Nucleus accumbens (tissue), 56 donors: ENCODE measurements at regions not wholly inside any gene's neighbourhood (a gene's known extent, or its start where the extent isn't known, plus 50 kb on each side); places are given as distances from the start of the nearest gene placed in this dataset.

Experiments used
- DNase-seq, 56 donors: peaks; one replicate each; lab custom pipeline; 2025; lab: John Stamatoyannopoulos, UW

DNA sequence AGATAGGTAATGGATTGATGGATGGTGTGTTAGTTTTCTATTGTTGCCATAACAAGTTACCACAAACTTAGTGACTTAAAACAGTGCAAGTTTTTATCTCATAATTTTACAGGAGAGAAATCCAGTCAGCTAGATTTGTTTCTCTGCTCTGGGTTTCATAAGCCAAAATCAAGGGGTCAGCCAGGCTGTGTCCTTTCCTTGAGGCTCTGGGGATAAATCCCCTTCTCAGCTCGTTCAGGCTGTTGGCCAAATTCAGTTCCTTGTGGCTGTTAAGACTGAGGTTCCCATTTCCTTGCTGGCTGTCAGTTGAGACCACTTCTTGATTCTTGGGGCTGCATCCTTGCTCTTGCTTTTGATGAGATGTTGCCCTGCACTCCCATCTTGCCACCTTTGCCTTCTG is 204.9 kb upstream of the CDH13 start:
- DNase-seq: no peak

DNA sequence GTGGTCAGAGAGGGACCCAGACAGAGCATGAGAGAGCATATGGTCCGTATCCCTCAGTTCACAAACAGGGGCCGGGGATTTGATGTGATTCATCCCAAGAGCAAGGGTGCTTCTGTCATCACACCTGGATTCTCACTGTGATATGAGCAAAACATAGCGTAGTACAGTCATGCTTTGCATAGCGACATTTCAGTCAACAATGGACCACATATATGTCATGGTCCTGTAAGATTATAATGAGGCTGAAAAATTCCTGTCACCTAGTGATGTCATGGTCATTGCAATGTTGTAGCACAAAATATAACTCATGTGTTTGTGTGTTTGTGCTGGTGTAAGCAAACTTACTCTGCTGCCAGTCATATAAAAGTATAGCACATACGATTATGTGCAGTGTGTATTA is 207.4 kb upstream of the CDH13 start:
- DNase-seq: no peak

DNA sequence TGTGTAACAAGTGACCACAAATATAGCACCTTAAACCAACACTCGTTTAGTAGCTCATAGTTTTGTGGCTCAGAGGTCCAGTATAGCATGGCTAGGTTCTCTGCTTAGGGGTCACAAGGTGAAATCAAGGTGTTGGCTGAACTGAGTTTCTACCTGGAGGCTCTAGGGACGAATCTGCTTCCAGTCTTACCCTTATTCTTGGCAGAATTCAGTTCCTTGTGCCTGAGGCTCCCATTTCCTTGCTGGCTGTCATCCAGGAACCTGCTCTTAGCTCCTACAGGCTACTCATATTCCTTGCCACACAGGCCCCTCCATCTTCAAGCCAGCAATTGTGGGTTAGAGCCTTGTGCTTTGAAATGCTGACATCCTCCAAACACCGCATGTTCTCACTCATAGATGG is 212.3 kb upstream of the CDH13 start:
- no peak for DNase-seq

DNA sequence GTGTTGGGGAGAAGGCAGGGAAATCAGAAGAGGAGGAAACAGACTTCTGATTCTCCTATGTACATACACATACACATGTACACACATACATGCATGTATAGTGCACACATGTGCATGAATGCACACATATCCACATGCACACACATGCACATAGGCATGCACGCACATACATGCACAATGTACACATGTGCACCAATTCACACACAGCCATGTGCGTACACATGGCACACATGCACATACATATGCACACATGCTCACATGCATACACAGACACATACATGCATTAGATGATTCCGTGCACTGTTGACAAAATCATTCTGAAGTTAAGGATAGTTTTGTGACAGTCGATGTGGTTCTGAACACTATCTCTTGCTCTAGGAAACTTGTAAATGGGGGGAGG is 214.0 kb upstream of the CDH13 start:
- DNase-seq: no peak

DNA sequence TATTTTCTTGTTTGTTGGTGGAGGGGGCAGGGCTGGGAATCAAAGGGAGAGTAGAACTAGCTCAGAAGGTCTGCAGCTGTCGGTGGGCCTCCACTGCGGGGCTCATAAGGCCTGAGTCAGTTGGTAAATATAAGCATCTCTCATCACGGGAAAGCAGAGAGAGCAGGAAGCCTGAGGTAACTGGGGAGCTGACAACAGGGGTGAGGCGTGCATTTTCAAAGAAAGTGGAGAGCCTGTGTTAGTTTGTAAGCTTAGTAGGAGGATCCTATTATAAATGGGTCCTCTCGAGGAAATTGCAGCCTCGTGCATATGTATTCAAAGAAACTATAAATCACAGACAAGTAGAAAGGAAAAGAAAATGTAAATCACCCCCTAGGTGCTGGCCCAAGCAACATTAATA is 221.0 kb upstream of the CDH13 start:
- no peak for DNase-seq

DNA sequence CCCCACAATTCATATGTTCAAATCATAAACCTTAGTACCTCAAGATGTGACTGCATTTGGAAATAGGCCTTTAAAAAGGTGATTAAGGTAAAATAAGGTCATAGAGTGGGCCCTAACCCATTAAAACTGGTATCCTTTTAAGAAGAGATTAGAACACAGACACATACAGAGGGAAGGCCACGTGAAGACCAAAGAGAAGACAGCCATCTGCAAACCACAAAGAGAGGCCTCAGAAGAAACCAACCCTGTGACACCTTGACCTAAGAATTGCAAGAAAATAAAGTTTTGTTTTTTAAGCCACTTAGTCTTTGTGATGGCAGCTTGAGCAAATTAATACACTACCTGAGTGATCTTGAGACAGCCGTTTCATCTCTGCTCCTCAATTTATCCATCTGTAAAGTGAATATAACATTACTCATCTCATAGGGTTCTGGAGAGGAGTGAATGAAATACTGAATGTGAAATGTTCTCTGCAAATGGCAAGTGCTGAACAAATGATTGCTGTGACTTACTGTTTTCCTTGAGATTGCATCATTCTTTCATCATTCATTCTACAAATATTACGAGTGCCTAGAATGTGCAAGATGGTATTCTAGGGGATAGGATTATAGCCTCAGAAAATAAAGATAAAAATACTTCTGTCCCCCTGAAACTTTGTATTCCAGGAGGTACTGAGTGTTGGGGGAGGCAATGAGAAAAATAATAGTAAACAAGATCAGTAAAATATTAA is 222.0 kb upstream of the CDH13 start:
- no peak for DNase-seq

DNA sequence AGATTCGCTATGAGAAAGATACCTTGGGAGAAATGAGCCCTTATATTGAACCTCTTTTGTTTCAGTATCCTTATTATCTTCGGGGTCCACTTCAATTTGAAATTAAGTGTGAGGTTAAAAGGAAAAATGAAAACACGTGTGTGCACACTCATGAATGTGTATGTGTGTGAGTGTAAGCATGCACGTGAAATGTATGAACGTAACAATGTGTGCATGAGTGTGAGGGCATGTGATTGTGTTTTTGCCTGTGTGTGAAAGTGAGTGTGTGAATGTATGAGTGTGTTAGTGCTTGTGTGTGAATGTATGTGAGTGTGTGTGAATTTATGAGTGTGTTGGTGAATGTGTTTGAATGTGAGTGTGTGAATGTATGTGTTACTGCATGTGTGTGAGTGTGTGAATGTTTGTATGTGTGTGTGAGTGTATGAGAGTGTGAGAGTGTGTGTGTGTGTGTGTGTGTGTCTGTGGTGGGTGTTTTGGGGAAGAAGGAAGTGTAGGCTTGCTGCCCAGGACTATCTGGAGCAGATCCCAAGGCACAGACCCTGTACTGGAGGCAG is 224.0 kb upstream of the CDH13 start:
- DNase-seq: no peak

DNA sequence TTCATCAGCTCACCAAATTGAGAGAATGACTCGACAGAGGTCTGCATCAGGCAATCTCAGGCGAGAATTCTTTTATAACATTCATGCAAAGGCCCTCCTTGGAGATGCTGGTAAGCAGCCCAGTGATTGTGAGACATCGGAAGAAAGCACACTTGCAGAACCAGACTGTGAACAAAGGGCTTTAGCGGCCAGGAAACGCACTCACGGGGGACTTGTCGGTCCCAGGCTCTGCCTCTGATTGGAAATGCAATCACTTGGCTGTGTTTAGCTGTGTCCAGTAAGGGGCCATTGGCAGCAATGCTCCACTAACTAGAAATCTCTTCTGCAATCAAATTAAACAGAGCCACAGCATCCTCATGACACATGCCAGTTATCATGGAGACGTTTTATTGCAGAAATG is 226.7 kb upstream of the CDH13 start:
- peak in 1 of 56 donors; percentile 2 for DNase-seq

DNA sequence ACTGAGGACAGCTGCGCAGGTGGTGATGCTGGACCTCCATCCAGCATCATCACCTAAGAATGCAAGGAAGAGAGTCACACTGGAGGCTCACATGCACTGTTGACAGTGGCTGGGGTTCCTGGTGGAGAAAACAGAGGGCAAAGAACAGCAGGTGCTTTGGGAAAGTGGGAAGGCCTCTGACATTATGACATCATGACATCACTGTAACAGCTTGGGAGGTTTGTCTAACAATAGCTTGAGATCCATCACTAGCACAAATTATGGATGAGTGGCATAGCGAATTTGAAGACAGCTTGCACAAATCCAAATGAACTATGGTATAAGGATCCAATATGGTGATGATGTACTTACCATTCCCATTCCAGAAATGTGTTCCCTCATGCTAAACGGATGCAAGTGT is 226.5 kb upstream of the MPHOSPH6 start:
- no peak for DNase-seq

DNA sequence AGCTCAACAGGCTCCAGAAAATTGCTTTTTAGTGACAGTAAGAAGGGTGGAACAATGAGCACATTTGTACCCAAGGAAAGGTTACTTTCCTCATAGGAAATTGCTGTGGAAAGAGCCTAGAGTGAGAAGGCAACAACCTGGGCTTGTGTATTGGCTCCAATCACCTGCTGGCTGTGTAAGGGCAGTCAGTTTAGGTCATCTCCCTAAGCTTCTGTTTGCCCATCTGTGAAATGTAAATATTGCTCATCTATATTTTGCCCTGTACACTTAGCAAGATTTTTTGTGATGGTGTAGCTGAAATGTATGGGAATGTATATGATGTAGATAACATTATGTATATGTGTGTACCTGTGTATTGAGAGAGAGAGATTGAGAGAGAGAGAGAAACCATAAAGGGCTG is 225.2 kb upstream of the MPHOSPH6 start:
- no peak for DNase-seq

DNA sequence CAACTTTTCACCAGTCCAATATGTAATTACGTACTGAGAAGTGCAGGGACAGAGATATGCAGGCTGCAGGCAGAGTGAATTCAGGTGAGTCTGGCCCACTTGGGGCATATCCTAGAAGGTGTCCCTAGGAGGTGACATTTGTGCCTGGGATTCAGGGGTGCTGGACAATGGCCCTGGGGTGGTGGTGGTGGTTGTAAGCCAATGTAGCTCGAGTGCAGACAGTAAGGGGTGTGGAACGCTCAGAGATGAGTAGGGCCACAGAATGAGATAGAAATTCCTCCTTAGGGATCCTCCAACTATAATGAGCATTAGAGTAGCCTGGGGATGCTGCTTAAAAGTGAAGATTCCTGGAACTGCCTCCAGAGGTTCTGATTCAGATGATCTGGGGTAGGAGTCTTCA is 221.7 kb upstream of the MPHOSPH6 start:
- no peak for DNase-seq

DNA sequence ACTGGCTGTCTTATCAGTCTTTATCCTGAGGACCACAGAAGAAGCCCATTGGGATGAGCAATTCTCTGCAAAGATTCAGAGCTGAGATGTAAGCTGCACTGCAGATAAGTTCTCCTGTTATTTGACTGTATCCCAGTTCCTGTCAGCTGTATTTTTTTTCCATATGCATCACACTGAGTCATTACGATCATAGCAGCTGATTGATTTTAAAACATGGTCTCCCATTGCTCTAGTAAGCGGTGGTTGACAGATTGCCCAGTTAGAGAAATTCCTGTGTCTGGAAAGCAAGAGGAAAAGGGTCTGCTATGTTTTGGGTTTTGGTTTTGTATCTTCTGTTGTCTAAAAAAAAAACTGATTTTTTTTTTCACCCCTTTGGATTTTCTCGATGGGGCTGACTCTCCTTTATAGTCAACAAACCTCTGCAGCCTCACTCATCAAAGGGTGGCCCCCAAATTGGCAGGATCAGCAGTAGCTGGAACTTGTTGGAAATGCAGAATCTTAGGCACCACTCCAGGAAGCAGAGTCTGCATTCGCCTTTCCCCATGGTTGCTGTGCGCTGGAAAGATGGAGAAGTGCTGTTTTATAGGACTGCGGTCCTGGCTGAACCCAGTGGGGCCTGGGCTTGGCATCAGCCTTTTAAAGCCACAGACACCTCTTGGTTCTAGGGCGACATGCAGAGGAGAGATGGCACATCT is 220.1 kb upstream of the MPHOSPH6 start:
- no peak for DNase-seq

DNA sequence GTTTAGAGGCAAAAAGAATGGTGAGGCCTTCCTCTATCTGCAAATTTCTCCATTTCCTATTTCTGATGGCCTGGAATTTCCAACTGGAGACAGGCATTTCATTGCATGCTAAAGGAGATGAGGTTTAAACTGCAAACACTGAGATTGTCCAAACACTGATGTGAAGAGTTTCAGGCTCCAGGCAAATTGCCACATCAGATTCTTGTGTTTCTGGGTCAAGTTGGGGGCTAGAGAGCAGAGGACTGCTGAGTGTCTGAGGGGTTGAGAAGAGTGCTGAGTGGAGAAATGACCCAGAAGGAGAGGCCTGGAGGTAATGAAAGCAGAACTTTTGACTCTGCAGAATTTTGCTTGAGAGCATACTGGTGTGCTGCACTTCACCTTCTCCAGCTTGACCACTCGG is 216.7 kb upstream of the MPHOSPH6 start:
- DNase-seq: no peak

DNA sequence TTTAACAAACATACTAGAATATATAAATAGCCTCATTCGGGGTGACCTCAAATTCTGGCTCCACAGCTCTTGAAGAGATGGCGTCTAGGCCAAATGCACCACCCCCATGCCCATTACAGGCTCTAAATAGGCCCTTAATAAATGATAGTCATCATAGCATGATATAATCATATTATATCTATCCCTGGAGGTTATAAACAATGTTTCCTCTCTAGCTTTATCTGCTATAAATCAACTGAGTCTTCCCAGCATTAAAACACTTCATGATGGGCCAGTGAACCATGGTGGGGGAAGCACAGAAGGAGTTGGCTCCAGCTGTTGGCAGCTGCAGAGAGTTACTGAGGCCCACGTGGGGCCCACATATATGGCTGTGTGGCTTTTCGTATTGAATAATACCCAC is 214.9 kb upstream of the MPHOSPH6 start:
- DNase-seq: no peak

DNA sequence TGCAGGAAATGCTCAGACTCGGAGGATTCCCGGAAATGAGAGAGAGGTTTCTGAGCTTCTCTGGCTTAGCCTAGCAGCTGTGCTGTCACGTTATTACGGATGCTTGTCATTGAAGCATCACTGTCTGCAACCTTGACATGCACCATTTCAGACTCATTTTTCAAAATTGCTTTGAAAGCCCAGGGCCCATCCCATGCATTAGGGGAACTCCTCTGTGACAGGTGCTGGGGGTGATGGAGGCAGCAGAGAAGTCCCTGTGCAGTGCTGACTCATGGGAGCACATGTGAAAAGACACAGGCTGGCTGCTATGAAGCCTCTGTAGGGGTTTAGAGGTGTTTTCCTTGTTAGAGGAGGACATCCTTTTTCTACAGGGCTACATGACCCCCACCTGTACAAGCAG is 214.0 kb upstream of the MPHOSPH6 start:
- no peak for DNase-seq

DNA sequence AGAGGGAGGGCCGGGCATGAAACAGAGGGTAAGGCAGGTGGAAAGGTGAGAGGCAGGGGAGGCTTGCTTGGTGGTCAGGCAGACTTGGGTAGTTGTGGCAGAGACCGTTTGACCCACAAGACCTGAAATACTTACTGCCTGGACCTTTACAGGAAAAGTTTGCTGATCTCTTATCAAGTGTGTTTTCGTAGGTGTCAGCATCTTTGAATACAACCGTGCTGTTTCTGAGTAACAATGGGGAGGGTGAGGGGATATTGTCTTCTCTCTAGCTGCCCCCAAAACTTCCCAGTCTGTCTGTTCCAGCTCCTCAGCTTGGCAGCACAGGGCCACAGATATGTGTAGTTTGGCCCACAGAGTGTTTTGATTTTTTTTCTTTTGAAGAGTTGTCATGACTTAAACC is 212.5 kb upstream of the MPHOSPH6 start:
- DNase-seq: no peak

DNA sequence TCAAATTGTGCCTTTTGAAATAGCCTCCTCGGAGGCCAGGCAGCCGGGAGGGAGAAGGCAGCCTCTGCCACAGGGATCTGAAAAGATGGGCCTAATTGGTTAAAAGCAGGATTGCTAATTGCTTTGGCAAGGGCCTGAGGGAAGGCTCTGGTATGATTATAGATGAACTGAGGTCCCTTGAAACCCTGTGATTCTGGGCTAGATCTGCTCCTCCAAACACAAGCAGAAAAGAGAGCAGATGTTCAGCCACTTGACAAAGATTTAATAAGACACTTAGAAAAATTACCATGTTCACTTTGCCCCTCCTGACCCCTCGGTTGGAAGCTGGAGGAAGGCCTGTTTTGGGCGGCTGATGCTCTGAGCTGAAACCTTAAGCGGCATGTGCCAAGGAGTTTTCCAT is 209.5 kb upstream of the MPHOSPH6 start:
- no peak for DNase-seq

DNA sequence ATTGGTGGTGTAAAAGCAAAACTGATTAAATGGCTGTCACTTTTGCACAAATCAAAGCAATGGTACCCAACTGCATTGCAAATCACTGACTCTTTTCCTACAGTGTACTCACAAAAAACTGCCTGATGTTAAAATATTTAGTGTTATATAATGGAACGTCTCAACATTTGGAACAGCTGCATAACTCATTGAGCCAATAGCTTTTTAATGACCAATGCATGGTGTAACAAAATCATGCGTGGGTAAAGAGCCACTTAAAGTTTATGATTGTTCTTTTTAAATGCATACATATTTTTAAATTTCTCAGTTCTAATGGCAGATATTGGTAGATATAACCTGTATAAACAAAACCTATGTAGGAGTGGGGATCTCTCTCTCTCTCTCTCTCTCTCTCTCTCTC is 204.0 kb upstream of the MPHOSPH6 start:
- no peak for DNase-seq

DNA sequence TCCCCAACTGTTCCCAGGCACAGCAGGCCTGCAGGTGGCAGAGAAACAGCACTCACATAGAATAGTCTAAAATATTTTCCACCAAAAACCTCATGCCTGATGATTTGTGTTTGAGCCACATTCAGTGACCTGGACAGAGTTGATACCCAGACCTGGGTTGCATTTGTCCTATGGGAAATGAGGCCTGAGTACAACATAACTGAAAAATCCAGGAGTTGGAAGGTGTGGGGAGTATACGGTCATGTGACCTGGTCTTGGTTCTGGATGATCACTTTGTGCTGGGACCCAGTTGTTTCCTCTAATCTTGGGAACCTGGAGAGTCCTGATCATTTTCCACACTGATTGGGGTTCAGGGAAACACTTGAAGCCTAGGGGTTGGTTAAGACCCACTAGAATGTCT is 200.3 kb upstream of the MPHOSPH6 start:
- DNase-seq: no peak

DNA sequence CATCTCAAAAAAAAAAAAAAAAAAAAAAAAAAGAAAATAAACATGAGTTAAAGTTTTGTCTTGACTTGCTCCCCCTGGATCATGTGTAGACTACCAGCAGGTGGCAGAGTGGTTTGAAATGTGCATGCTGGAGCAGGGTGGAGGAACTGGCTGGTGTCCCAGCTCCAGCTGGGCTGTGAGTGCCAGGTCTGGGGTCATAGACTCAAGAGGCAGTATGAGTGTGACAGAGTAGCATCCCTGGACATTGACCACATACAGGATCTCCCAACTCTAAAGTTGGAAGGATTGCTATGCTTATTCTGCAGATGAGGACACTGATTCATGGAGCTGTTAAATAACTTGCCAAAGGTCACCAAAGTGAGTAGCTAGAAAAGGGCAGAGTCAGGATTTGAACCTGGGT is 198.0 kb upstream of the MPHOSPH6 start:
- peak in 46 of 56 donors; percentile 1 to 67 (median 25) for DNase-seq

DNA sequence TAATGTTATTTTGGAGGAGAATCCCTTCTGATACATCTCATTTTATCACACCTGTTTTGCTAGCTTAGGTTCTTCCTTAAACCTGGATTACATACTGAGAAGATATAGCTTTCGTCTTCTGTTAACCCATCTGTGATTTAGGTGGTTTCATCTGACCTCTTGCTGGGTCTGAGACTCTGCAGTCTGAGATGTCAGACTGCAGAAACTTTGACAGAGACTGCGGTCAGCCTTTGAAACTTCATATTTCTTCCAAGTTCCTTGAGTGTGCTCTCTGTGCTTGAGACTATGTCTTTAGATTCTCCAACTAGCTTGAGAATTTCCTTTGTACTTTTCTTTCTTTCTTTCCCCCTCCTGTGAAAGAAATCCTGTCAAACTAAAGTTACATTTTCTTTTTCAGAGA is 196.4 kb upstream of the MPHOSPH6 start:
- no peak for DNase-seq

DNA sequence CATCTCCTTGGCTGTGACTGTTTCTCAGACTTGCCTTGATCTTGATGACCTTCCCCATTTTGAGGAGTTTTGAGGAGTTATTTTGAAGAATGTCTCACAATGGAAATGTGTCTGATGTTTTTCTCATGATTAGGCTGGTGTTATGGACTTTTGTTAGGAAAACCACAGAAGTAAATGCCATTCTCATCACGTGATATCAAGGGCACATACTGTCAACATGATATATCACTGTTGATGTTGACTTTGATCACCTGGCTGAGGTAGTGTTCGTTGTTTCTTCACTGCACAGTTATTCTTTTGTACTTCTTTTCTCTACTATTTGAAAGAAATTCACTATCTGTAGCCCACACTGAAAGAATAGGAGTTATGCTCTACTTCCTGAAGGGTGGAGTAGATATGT is 194.7 kb upstream of the MPHOSPH6 start:
- DNase-seq: no peak
